Uterus (tissue), 2 donors: ENCODE measurements at regions not wholly inside any gene's neighbourhood (a gene's known extent, or its start where the extent isn't known, plus 50 kb on each side); places are given as distances from the start of the nearest gene placed in this dataset.

ENCODE experiments used
- POLR2A ChIP-seq, 2 donors: fragments of 450-650 bp; IDR thresholded peaks; one replicate each; pipeline ENCODE4 v1.6.1; 2016; ENCODE audit warnings: antibody characterized with exemption in 2 of 2, mild to moderate bottlenecking in 1 of 2, moderate library complexity in 1 of 2
- TF ChIP-seq, protein P1 (sequence below), 4 experiments: fragments of 200-600 bp in 2 of 4; fragments of 450-650 bp in 2 of 4; sonication (generic) in 2 of 4; IDR thresholded peaks; one replicate each; pipeline ENCODE4 v1.5.1; 2016 to 2019; ENCODE audit warnings: antibody characterized with exemption in 4 of 4, mild to moderate bottlenecking in 2 of 4, moderate library complexity in 1 of 4

DNA sequence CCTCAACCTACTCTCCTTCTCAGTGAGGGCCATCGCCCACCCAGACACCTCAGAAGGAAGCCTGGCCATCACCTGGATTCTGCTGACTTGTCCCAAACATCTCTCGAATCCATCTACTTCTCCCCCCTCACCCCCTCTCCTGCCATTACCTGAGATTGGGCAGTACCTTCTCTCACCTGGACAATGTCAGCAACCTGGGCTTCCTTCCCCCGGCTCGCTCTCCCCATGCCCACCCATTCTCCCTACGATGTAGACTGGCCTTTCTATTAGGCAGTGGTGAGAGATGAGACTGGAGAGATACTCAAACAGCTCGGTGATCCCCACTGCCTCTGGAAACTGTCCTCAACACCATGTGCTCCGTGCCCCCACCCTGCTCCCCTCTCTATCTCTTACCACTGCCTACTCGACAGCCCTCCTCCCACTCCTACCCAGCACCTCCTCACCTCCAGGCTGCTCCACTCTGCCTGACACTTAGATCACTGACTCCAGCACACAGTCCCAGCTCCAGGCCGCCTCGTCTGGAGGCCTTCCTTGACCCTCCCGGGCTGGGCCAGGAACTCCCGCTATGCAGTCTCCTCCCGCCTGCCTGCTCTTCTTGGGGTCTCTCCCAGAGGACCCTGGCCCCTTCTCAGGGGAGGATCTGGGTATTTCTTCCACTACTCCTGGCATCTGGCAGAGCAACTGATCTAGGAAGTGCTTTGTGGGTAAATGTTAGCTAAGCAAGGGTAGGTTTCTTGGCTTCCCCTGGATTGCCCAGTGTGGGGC is 235.8 kb upstream of the NLRP1 start:
- TF ChIP-seq, protein P1, sequence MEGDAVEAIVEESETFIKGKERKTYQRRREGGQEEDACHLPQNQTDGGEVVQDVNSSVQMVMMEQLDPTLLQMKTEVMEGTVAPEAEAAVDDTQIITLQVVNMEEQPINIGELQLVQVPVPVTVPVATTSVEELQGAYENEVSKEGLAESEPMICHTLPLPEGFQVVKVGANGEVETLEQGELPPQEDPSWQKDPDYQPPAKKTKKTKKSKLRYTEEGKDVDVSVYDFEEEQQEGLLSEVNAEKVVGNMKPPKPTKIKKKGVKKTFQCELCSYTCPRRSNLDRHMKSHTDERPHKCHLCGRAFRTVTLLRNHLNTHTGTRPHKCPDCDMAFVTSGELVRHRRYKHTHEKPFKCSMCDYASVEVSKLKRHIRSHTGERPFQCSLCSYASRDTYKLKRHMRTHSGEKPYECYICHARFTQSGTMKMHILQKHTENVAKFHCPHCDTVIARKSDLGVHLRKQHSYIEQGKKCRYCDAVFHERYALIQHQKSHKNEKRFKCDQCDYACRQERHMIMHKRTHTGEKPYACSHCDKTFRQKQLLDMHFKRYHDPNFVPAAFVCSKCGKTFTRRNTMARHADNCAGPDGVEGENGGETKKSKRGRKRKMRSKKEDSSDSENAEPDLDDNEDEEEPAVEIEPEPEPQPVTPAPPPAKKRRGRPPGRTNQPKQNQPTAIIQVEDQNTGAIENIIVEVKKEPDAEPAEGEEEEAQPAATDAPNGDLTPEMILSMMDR (IDR thresholded peaks at IDR 0.05): no peak
- no peak for TF ChIP-seq POLR2A (IDR thresholded peaks at IDR 0.05)
